GM12872 (cell line): ENCODE measurements at regions not wholly inside any gene's neighbourhood (a gene's known extent, or its start where the extent isn't known, plus 50 kb on each side); places are given as distances from the start of the nearest gene placed in this dataset.

ENCODE experiments used
- TF ChIP-seq, protein P1 (sequence below): IDR thresholded peaks from 3 replicates; pipeline ENCODE4 v1.5.1; 2011; ENCODE audit warnings: low read depth, mild to moderate bottlenecking, low read length, moderate library complexity; ENCODE audit not compliant: insufficient read depth

DNA sequence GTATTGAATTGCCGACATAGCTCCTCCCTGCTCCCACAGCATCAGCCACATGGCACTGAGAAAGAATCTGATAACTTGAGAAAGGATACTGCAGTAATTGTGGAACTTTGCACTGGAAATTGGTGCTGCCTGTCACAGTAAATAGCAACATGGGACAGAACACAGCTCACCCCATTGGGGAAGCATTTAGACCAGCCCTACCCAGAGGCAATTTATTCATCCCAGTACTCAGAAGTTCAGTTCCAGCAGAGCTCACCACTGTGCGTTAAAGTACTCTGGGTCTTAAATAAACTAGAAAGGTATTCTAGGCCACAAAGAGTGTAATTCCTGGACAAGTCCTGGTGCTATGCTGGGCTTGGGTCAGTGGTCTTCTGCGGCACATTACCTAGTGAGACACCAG lies 347.1 kb downstream of the PYDC2 start:
- TF ChIP-seq, protein P1, sequence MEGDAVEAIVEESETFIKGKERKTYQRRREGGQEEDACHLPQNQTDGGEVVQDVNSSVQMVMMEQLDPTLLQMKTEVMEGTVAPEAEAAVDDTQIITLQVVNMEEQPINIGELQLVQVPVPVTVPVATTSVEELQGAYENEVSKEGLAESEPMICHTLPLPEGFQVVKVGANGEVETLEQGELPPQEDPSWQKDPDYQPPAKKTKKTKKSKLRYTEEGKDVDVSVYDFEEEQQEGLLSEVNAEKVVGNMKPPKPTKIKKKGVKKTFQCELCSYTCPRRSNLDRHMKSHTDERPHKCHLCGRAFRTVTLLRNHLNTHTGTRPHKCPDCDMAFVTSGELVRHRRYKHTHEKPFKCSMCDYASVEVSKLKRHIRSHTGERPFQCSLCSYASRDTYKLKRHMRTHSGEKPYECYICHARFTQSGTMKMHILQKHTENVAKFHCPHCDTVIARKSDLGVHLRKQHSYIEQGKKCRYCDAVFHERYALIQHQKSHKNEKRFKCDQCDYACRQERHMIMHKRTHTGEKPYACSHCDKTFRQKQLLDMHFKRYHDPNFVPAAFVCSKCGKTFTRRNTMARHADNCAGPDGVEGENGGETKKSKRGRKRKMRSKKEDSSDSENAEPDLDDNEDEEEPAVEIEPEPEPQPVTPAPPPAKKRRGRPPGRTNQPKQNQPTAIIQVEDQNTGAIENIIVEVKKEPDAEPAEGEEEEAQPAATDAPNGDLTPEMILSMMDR, result no peak

DNA sequence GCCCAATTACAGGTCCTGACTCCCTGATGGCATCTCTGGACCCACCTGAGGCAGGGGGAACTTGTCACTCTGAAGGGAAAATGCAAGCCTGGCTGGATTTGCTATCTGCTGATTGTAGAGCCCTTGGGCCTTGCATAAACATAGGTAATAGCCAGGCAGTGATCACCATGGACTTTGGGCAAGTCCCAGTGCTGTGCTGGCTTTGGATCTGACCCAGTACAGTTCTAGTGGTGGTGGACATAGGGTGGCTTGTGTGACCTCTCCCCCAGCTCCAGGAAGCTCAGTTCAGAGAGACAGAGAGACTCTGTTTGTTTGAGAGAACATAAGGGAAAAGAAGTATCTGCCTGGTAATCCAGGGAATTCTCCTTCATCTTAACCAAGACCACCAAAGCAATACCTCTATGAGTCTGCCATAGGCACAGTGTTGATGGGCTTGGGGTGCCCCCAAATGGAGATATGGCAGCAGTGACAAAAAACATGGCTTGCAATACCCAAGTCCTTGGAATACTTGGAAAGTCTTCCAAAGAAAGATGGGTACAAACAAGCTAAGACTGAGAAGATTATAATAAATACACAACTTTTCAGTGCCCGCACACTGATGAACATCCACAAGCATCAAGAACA lies 348.5 kb downstream of the PYDC2 start:
- TF ChIP-seq, protein P1, result no peak

DNA sequence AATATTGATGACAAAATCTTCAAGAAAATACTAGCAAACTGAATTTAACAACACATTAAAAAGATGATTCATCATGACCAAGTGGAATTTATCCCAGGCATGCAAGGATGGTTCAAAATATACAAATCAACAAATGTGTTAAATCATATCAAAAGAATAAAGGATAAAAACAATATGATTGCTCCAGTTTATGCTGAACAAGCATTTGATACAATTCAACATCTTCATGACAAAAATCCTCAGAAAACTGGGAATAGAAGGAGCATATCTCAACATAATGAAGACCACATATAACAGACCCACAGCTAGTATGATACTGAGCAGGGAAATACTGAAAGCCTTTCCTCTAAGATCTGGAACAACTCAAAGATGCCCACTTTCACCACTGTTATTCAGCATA lies 352.3 kb downstream of the PYDC2 start:
- TF ChIP-seq, protein P1, result no peak

DNA sequence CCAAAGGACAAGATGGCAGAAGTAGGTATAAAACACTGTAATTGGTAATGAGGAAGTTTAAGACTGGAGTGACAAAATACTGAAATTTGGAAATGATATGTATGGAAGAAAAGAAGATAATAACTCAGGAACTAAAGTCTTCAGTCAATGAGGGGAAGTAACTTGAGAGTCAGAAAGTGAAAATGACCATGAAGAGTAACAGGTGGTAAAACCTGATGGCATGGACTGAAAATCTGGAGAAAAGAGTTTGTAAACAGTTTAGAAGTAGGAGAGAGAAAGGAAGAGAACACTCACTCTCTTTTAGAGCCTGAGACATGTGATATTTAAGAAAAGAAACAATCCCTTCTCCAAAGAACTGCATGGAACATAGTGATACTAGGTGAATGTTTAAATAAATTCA lies 387.9 kb downstream of the PYDC2 start:
- TF ChIP-seq, protein P1, result no peak

DNA sequence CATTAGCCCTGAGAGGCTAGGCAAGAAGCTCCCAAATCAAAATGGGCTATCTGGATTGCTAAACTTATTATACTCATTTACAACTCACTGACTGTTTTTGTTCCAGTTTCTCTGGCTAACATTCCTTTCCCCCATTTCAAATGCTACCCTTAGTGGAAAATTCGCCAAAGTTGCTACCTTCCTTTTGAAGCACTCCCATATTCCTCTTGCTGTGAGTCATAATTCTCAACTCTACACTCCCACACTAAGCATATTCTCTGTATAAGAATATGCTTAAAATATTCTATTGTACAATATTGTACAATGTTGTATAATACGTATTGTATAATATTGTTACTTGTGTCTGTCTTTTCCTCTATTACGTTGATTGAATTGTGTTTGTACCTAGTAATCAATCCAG lies 398.6 kb downstream of the PYDC2 start:
- TF ChIP-seq, protein P1, result no peak

DNA sequence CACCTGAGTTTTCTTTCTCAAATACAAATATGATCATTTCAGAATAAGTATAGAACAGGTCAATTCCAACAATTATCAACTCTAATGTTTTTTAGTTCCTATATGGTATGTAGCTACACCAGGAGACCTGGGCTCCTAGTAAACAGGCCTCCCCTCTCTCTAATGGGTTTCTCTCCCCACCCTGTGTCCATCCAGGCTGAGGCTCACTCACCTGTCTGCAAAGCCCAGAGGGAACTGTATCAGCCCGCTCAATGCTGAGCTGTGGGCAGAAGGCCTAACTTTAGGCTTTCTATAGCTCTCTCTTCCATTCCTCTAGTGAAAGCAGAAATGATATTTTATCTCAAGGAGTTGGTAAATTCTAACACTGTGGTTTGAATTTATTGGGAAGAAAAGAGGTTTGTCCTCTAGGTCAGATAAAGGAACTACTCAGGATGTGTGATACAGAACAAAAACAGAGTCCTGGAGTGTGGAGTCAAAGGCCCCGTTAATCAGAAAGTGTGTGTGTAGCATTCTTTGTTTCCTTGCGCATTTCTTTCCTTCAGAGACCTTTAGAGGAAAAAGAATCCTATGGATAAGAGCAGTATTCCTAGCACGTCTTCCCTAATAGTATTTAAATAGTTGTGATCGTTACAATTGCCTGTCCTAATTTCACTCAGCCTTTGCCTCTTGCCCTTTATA lies 408.9 kb downstream of the PYDC2 start:
- TF ChIP-seq, protein P1, result no peak

DNA sequence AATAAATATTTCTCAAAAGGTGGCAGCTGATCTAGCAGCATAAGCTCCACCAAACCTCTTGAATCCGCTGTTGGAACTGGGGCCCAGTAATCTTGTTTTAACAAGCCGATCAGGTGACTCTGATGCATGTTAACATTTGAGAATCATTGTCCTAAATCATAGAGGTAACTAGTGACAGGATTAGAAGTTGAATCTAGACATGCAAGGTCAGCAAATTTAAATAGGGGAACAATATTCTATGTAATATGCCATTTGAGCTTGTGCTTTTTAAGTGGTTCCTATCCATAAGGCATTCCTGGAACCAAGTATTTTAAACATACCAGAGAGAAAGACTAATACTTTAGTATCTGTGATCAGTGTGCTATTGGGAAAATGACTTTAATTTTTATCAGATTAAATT lies 412.8 kb downstream of the PYDC2 start:
- TF ChIP-seq, protein P1, result no peak
